NCI-H774 (cell line): ENCODE measurements at regions not wholly inside any gene's neighbourhood (a gene's known extent, or its start where the extent isn't known, plus 50 kb on each side); places are given as distances from the start of the nearest gene placed in this dataset.

Experiments used
- DNase-seq: peaks from one replicate; lab custom pipeline; 2025; lab: John Stamatoyannopoulos, UW

DNA sequence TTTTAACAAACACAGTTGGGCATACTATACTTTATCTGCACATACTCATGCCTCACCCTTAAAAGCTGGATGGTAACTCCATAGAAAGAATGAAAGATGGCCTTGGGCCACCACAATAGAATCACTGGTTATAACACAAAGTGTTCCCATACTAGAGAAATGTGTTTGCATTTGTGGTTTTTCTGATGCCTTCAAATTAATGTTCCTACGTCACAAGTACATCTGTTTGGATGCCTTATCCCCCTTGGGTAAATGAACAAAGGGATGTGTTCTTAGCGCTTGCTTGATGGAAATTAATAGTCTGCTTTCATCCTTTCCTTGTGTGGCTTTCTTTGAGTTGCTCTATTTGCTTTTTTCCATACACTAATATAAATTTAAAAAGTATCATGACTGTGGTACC is 291.1 kb upstream of the PDE4D start:
- no peak for DNase-seq

DNA sequence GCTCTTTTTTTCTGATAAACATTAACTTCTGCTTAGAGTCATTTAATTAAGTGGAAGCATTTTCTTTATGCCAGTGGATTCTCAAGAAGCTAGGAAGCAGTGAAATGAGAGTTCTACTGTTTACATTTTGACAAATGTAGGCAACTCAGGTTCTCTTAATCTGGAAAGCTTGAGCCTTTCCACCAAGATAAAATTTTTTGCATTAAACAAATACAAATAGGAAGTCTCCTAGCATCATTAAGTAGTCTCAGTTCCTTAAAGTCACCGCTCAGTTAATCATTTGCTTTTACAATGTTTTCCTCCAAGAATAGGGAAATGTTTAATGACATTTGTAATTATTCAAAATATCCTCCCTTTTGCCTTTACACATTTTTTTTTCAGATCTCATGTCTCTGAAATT is 290.4 kb upstream of the PDE4D start:
- DNase-seq: no peak

DNA sequence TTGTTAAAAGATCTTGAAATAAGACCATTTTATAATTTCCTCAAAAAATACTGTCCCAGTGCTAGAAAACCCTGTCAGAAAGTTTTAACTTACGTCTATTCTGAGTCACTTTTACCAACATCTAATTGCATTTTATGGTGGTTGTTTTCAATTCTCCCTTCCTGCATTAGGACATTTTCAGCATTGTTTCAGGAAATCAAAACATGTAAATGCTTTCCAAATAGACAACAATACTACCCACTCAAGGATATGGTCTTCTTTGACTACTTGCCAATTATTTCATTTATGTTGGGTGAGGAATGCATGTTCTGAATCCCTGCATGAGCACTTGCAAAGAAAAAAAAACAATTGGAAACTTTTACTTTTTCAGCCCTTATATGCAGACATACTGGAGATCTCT is 284.6 kb upstream of the PDE4D start:
- DNase-seq: no peak

DNA sequence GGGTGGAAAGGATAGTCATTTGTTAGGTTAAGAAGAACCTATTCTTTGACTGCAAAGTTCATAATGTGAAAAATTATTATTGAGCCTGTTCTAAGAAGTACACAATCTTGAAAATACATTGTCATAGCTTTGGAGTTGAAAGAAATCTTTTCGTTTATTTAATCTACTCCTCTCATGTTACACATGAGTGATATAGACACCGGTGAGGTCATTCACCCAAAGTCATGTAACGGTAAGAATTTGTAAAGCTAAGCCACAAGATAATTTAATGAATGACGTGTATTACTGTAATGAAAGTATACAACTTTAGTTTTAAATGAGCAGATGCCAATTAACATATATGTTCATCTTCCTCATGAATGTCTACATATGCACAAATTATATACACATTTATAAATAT is 284.1 kb upstream of the PDE4D start:
- no peak for DNase-seq

DNA sequence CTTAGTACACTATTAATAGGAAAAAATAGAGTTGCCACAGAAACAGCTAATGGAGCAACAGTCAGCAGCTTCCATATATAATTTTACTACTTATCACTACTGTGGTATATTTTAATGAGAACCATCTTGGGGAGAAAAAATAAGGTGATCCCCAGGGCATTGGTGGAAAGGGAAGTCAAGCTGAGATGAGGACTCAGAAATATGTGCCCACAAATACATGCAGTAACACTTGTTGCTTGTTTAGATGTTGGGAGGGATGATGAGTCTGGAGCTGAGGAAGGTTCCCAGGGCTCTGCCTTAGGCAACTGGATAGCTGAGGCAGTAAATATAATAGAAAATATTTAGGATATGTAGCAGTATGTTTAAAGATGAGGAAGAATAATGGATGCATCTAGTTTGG is 280.1 kb upstream of the PDE4D start:
- no peak for DNase-seq

DNA sequence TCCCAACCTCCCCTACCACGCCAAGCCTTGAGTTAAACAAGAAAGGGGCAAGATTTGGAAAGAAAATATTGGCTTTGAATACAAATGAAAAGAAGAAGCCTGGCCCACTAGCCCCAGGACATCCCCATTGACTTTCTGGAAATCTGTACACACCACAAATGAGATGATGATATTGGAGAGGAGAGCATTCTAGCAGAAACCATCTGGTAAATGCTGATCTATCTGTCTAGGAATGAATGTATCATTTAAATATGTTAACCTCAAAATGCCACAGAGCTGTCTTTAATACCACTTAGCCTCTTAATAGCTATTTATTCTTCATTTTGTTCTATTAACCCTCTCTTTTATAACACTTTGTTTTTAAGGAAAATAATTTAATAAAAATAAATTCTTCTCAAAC is 270.2 kb upstream of the PDE4D start:
- DNase-seq: no peak

DNA sequence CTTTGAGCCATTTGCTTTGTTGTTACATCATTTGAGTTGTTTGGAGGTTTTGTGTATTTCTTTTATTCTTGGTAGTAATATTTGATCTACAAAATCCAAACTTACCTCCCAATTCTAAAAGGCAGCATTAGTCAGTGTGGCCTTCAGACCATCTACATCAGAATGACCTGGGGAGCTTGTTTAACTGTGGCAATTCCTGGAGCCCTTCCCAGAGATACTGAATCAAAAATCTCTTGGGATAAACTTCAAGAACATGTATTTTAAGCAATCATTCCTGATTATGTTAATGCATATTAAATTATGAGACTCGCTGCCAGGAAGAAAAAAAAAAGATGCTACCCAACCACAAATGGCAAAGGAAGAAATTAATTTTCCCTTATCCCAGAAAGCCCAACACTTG is 268.9 kb upstream of the PDE4D start:
- no peak for DNase-seq

DNA sequence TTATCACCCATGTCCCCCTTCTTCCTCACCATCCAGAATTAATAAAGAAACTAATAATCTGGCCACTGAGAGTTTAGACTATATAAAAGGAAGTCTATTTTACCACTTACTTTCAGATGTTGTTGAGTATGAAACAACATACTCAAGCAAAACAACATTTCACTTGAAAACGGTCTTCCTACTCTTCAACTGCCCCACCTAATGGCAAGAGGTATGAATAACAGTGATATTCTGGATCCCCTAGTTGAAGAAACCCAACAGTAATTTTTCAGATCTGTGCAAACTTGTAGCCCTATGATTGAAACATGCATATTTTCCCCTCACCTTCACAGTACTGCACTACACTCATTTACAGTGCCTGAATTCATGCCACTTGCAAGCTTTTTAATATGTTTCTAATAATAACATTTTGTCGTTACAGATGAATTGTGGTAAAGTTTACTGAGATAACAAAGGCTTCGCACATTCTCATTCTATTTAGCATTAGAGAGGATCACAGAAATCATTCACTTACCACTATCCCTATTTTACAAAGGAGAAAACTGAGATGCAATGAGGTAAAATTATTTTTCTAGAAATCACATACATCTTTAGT is 267.9 kb upstream of the PDE4D start:
- no peak for DNase-seq

DNA sequence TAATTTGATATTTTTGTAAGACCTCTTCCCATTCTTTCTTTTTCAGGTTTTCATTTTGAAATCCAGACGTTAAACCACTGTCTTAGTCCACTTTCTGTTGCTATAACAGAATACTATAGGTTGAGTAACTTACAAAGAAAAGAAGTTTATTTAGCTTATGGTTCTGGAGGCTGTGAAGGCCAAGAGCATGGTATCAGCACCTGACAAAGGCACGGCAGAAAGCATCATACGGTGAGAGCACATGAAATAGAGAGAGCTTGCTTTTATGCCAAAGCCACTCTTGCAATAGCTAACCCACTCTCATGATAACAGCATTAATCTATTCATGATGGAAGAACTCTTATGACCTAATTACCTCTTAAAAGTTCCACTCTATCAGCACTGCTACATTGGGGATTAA is 255.6 kb upstream of the PDE4D start:
- no peak for DNase-seq

DNA sequence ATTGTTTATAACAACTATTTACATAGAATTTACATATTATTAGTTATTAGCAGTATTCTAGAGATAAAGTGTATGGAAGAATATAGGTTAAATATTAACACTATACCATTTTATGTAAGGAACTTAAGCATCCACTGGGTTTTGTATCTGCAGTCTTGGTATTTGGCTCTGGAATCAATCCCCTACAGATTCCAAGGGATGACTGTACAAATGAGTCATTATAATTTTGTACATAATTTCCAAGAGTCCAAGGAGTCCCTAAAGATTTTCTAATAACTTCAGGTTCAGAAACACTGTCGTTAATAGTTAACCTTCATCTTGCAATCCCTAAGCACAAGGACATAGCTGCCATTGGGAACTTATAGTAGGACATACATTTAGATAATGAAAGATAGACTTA is 254.8 kb upstream of the PDE4D start:
- no peak for DNase-seq

DNA sequence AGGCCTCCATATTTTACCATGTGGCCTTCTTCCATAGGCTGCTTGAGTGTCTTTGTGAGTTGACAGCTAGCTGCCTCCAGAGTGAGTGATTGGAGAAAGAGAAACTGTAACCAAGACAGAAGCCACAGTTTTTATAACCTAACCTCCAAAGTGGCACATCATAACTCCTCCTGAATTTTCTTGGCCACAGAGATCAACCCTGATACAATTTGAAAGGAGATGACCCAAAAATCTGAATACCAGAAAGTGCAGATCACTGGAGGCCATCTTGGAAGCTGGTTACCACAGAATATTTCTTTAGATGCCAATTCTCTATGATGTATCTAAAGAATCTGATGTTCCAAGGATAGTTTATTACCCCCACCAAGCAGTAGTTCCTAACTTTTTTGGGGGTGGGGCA is 254.3 kb upstream of the PDE4D start:
- DNase-seq: no peak

DNA sequence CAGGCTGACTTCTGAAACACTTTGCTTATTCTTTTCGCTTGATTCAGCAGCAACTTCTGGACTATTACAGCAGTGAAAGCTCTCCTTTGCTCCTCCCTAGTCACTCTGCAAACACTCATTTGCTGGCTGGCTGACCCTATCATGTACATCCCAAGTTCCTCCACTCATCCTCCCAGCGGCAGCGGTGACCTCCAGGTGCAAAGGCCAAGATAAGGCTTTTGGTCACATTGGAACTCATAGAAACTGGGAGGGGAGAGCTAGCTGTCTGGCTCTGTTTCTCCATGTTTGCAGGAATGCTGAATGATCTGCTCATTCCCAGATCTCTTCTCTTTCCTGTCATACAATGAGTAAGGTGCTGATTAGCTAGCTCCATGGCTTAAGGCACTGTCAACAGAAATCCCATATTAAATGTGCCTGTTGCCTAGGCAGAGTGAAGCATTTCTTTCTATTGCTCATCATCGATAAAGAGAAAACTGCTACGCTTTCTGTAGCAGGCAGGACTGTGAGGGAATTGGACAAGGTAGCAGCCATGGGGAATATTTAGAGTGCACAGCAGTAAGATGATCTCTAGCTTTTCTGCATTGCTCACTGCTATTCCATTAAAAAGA is 250.5 kb upstream of the PDE4D start:
- DNase-seq: no peak

DNA sequence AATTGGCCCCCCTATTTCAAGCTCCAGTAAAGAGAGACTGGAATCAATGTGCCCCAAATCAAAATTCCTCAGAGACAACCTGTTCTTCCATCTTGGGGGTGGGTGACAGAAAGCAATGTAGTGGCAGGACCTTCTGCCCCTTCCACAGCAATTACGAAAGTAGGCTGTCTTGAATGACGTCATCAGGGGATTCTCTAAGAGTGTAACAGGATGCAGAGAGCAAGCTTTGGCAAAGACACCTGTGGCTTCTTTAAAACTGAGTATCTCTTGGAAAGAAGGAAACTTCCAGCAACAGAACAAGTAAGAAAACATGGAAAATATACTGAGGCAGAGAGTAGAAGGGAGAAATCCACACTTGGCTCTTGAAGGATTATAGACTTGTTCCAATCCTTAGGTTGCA is 247.6 kb upstream of the PDE4D start:
- no peak for DNase-seq

DNA sequence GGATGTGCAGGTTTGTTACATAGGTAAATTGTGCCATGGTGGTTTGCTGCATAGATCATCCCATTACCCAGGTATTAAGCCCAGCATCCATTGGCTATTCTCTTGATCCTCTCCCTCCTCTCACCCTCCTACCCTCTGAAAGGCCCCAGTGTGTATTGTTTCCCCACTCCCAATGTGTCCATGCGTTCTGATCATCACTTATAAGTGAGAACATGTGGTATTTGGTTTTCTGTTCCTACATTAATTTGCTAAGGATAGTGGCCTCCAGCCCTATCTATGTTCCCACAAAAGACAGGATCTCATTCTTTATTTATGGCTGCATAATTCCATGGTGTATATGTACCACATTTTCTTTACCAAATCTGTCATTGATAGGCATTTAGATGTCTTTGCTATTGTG is 243.3 kb upstream of the PDE4D start:
- DNase-seq: no peak

DNA sequence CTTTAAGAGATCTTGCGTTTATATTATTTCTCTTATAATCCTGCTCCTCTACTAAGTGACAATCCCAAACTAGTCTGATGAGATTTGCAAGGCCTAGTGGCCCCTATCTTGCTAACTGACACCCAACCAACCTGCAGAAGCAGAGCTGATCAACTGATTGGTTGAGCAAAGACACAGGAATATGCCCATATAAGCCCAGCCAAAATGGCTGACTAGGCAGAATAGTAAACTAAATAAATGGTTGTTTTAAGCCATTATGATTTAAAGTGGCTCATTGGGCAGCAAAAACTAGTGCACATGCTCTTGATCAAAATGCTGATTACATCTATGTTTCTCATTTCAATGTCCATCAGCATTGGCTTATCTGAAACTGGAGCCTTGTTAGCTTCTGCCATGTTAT is 238.0 kb upstream of the PDE4D start:
- DNase-seq: no peak

DNA sequence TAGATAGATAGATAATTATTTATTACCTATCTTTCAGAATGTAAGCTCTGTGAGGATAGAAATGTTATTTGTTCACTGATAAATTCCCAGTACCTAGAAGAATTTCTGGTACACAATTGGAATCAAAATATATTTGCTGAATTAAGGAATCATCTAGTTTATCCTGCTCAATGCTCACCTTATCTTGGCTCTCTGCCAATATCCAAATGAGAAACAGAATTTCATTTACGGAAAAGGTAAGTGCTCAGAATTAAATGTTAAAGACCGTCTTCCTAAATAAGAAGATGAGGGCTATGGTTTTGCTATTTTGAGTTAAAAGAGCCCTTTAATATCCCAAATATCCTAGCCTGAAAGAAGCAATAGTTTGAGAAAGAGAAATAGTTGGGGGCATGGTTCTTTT is 232.1 kb upstream of the PDE4D start:
- no peak for DNase-seq

DNA sequence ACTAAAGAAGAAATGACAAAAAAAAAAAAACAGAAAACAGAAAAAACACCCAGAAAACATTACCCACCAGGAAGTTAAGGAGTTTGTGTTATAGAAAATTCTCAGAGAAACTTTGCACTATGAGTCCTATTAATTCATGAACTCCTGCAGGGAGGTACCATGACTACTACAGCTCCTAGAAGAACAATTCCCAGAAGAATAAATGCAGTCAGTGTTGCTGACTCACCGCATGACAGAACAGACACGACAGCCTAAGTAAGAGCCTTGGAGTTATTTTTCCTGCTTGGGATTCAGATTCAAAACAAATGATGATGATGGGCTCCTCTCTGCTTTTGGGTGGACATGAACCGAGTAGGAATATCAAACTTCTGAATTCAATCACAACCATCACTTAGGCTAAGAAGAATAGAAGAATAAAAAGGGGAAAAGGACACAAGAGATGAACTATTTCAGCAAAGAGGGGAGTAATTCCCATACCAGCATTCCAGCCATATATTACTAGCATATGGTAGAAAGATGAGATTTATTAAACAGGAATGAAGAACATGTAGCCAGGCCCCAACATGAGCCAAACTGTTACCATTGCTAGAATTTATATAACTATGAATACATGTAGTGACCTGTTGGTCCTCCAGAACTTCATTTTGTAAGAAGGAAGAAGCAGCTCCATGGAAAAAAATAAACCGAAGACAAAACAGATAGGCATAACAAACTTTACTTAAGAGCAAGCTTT is 209.6 kb upstream of the PDE4D start:
- no peak for DNase-seq

DNA sequence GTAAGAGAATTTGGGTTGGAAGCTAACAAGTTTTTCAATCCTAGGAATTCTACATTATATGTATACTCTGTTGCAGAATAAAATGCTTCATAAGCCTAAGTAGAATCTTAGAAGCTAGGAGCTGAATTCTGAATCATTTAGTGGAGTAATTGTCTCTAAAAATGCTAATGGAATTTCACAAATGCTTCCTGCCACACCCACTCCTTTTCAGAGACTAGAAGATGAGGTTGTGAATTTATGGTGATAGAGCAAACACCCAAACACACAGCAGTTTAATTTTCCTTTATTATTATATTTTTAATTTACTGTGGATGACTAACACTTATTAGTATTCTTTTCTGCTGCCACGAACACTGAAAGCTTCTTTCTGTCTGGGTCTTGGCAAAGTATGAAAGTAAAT is 208.0 kb upstream of the PDE4D start:
- no peak for DNase-seq

DNA sequence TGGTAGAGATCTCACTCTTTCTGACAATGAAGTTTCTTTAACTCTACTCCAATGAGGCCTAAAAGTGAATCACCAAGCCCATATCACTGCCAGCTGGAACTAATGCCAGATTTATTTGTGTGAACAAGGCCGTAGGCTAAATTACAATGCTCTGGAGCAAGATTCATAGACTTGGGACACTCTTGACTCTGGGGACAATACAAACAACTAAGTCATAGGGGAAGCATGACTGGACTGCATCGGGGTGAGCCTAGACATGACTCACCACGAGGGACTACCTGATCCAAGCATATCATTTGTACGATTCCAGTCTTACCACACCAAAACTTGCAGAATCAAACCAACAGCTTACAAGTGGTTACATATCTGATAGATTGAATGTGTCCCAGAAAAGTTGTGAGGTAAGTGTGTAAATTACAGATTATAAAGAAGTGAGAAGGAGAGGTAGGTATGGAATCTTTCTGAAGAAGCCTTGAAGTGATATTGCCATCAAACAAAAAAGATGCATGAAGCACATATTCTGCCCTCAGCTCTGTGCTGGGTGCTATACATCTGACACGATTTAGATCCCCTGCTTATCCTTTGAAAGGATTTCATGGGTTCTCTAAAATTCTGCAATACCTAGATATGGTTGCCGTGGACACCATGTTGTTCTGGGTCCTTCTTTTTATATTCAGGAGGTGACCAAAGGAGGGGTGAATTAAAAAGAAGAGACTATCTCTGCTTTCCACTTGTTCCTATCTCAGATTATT is 199.3 kb upstream of the PDE4D start:
- DNase-seq: no peak

DNA sequence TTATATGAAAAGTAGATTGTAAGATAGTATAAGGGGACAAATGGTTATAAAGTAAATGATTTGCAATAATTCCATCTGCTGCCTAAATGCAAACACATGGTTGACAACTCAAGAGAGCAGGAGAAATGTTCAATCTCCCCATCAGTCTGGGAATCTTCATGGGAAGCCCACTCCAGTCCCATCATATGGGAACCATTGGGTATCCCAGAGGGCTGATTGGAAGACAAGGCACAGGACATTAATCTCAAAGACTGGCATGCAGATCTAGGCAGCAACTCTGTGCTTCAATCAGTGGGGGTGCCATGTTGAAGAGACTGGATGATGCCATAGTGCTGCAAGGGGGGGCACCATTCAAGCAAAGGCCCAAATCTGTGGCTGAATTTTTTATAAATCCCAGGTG is 193.1 kb upstream of the PDE4D start:
- DNase-seq: no peak

DNA sequence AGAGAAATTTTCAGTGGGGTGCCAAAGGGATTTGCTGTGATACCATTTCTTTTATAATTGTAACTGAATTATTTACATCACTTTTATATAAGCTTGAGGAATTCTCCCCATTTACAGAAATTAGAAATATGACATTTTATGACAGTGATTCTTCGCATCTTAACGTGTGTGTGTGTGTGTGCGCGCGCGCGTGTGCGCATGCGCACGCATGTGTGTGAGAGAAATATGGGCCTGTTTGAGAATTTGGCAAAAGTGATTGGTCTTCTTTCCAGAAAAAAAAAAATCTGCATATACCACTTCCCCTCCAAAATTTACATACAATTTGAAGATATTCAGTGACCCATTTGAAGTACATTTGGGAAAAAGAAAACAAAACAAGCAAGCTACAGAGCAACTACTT is 190.7 kb upstream of the PDE4D start:
- no peak for DNase-seq

DNA sequence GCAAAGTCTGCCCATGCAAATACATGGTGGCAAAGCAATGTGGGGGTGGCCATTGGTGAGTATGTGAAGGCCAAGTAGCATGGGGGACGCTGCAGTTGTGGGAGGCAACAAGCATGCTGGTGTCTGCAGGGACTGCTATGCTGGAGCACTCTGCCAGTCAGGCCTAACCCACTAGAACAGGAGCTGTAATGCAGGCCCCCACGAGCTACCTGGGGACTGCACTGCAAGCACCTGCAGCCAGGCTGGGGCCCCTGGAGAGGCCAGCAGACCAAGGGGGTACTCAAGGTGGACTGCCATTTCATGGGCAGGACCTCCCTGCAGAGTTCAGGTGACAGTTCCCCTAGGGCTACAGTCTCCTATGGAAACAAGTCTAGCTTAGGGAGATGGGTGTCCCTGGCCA is 183.8 kb upstream of the PDE4D start:
- no peak for DNase-seq

DNA sequence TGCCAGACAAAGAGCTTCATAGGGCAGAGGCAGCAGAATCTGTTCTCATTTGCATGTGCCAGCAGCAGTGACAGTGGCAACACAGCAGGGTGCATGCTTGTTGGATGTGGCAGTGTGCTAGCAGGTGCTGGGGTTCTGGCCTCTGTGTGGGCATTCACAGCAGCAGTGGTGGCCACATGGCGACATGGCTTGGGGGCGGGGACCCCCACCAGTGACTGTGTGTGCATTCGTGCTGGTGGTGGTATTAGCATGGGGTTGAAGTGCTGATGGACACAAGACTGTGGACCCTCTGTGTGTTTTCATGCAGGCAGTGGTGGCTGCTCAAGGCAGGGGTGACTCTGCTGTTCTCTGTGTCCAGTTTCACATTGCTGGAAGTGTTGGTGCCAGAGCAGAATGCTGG is 183.2 kb upstream of the PDE4D start:
- DNase-seq: no peak
